ENCODE measurements at regions not wholly inside any gene's neighbourhood (a gene's known extent, or its start where the extent isn't known, plus 50 kb on each side); places are given as distances from the start of the nearest gene placed in this dataset.

DNA sequence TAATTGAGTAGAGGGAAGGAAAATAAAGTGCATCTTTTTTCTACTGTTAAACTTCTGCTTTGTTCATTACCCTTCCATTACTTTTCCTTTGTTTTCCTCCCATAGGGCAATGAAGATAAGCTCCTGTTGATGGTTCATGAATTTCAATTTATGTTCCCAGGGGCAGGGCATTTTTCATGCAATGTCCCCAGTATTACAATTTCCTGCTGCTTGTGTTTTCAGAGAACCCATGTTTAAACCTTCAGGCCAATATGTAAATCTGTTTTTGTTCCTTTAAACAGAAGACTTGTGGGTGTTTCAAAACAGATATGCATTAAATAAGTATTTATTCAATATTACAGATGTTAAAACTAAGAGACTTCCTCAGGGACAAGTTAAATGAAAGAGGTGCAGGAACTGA is 834.5 kb downstream of the ZPLD1 start:
- no peak for TF ChIP-seq CTCF (IDR thresholded peaks at IDR 0.05)
- no peak for TF ChIP-seq POLR2A (IDR thresholded peaks at IDR 0.05)

Data from body of pancreas (tissue), 4 donors.